ENCODE measurements at regions not wholly inside any gene's neighbourhood (a gene's known extent, or its start where the extent isn't known, plus 50 kb on each side); places are given as distances from the start of the nearest gene placed in this dataset.

- H3K27me3 Mint-ChIP-seq (ENCODE audit: low read depth in 2 of 2) = no peaks in the 10 kb centered on the region
- no peaks in the 10 kb centered on the region for H3K4me1 ChIP-seq (ENCODE audit: control insufficient read depth, insufficient read depth, low read length)
- H3K36me3 Mint-ChIP-seq = no peaks in the 10 kb centered on the region
- no peak overlapping the region for H3K27ac Mint-ChIP-seq
- no peak for ATAC-seq
- intact Hi-C loops (cut with micrococcal nuclease) = no loop called here
- no peak for DNase-seq
- H3K27me3 ChIP-seq (ENCODE audit: control insufficient read depth, insufficient read depth, low read length) = no peaks in the 10 kb centered on the region
- no peaks in the 10 kb centered on the region for H3K36me3 ChIP-seq (ENCODE audit: control insufficient read depth, insufficient read depth, low read length)
- TF ChIP-seq, protein P1, sequence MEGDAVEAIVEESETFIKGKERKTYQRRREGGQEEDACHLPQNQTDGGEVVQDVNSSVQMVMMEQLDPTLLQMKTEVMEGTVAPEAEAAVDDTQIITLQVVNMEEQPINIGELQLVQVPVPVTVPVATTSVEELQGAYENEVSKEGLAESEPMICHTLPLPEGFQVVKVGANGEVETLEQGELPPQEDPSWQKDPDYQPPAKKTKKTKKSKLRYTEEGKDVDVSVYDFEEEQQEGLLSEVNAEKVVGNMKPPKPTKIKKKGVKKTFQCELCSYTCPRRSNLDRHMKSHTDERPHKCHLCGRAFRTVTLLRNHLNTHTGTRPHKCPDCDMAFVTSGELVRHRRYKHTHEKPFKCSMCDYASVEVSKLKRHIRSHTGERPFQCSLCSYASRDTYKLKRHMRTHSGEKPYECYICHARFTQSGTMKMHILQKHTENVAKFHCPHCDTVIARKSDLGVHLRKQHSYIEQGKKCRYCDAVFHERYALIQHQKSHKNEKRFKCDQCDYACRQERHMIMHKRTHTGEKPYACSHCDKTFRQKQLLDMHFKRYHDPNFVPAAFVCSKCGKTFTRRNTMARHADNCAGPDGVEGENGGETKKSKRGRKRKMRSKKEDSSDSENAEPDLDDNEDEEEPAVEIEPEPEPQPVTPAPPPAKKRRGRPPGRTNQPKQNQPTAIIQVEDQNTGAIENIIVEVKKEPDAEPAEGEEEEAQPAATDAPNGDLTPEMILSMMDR (IDR thresholded peaks at IDR 0.05) = no peak
- H3K4me3 Mint-ChIP-seq = no peak overlapping the region
- no peak overlapping the region for H3K4me3 ChIP-seq (ENCODE audit: low read length)
- 80% methylated on average over 2 of the region's 3 CpGs for WGBS (ENCODE audit: insufficient coverage)
- H3K9me3 ChIP-seq (ENCODE audit: control insufficient read depth, insufficient read depth, low read length) = no peaks in the 10 kb centered on the region
- peaks cover 0 to 2% of the 10 kb centered on the region in 2 donors for H3K9me3 Mint-ChIP-seq
- no peaks in the 10 kb centered on the region for H3K4me1 Mint-ChIP-seq
- H3K27ac ChIP-seq (ENCODE audit: low read length) = no peak overlapping the region
These were observed 337.0 kb downstream of the PLK2 start for GRCh38 chr5:58122848-58123392.

DNA sequence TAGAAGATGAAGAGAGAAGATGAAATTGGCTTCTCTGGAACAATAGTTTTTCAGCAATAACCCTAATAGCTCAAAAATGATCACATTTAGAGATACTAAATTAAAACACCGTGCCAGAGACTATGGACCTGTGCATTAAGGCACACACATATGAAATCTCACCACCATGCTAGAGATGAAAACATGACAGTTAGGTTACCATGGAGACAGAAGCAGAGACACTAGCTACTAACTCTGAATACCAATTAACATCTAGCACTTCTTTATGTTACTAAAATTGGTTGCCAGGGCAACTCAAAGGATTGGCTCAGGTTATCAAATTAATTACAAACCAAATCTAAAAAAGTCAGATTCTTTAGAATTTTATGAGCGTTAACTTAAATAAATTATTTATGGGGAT is 337.7 kb downstream of the PLK2 start:
- no peak for DNase-seq
- intact Hi-C loops (cut with micrococcal nuclease) = no loop called here
- Histone ChIP-seq H3K27ac (ENCODE audit: low read length) (no peak overlapping the region), H3K9me3 (ENCODE audit: control insufficient read depth, insufficient read depth, low read length) (no peaks in the 10 kb centered on the region), H3K4me1 (ENCODE audit: control insufficient read depth, insufficient read depth, low read length) (no peaks in the 10 kb centered on the region), H3K4me3 (ENCODE audit: low read length) (no peak overlapping the region), H3K36me3 (ENCODE audit: control insufficient read depth, insufficient read depth, low read length) (no peaks in the 10 kb centered on the region), H3K27me3 (ENCODE audit: control insufficient read depth, insufficient read depth, low read length) (no peaks in the 10 kb centered on the region)
- TF ChIP-seq, protein P1 (IDR thresholded peaks at IDR 0.05) = no peak
- Mint-ChIP-seq H3K27ac (no peak overlapping the region), H3K4me1 (no peaks in the 10 kb centered on the region), H3K27me3 (ENCODE audit: low read depth in 2 of 2) (no peaks in the 10 kb centered on the region), H3K36me3 (no peaks in the 10 kb centered on the region), H3K9me3 (peaks cover 0 to 2% of the 10 kb centered on the region in 2 donors), H3K4me3 (no peak overlapping the region)
- 70% methylated on average over 1 of the region's 2 CpGs for WGBS (ENCODE audit: insufficient coverage)
- no peak for ATAC-seq

DNA sequence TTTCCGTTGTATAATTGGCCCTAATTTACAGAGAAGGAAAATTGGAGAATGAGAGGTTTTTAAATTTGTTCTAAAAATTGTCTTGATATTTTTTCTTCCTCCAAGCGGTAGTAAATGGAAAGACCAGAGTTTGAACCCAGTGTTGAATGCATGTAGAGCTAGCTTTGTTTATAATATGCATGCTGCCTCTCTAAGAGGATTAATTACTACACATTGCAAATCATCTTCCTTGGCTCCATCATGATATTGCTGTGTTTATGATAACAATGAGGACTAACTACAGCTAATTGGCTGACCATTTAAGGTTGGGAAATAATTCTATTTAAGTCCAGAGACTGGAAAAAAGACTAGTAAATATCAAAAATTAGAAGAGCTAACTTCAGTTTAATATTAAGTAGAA is 338.5 kb downstream of the PLK2 start:
- TF ChIP-seq, protein P1 (IDR thresholded peaks at IDR 0.05) = no peak
- intact Hi-C loops (cut with micrococcal nuclease) = no loop called here
- no peaks in the 10 kb centered on the region for H3K27me3 ChIP-seq (ENCODE audit: control insufficient read depth, insufficient read depth, low read length)
- no peak for DNase-seq
- WGBS (ENCODE audit: insufficient coverage) = 60% methylated on average over 1 of the region's 2 CpGs
- Mint-ChIP-seq H3K36me3 (no peaks in the 10 kb centered on the region), H3K4me3 (no peak overlapping the region), H3K9me3 (peaks cover 0 to 2% of the 10 kb centered on the region in 2 donors), H3K27me3 (ENCODE audit: low read depth in 2 of 2) (no peaks in the 10 kb centered on the region), H3K27ac (no peak overlapping the region), H3K4me1 (no peaks in the 10 kb centered on the region)
- no peak overlapping the region for H3K27ac ChIP-seq (ENCODE audit: low read length)
- H3K36me3 ChIP-seq (ENCODE audit: control insufficient read depth, insufficient read depth, low read length) = no peaks in the 10 kb centered on the region
- no peak overlapping the region for H3K4me3 ChIP-seq (ENCODE audit: low read length)
- no peaks in the 10 kb centered on the region for H3K9me3 ChIP-seq (ENCODE audit: control insufficient read depth, insufficient read depth, low read length)
- H3K4me1 ChIP-seq (ENCODE audit: control insufficient read depth, insufficient read depth, low read length) = no peaks in the 10 kb centered on the region
- ATAC-seq = no peak

DNA sequence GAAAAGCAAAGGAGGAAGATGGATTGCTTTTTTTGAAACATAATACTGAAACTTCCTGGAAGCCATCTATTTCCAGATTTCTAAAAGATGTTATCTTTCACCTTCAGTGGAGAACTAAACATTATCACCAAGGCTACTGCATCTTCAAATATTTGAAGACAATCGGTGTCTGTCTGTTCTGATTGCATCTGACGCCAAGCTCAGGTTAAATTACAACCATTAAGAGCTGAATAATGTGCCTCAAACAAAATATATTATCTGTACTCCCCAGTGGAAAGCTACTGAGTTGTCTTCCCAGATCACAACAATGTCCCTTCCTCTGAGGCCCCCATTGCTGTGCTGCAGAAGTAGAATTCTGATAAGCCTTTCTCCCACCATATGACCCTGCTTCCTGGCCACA is 342.3 kb downstream of the PLK2 start:
- 86% methylated on average over 2 of the region's 2 CpGs for WGBS (ENCODE audit: insufficient coverage)
- Histone ChIP-seq H3K27me3 (ENCODE audit: control insufficient read depth, insufficient read depth, low read length) (no peaks in the 10 kb centered on the region), H3K9me3 (ENCODE audit: control insufficient read depth, insufficient read depth, low read length) (no peaks in the 10 kb centered on the region), H3K4me3 (ENCODE audit: low read length) (no peak overlapping the region), H3K27ac (ENCODE audit: low read length) (no peak overlapping the region), H3K36me3 (ENCODE audit: control insufficient read depth, insufficient read depth, low read length) (no peaks in the 10 kb centered on the region), H3K4me1 (ENCODE audit: control insufficient read depth, insufficient read depth, low read length) (no peaks in the 10 kb centered on the region)
- Mint-ChIP-seq H3K4me1 (no peaks in the 10 kb centered on the region), H3K27ac (no peak overlapping the region), H3K9me3 (no peaks in the 10 kb centered on the region), H3K27me3 (ENCODE audit: low read depth in 2 of 2) (no peaks in the 10 kb centered on the region), H3K4me3 (no peak overlapping the region), H3K36me3 (no peaks in the 10 kb centered on the region)
- intact Hi-C loops (cut with micrococcal nuclease) = no loop called here
- ATAC-seq (no peak), DNase-seq (no peak)
- TF ChIP-seq, protein P1 (IDR thresholded peaks at IDR 0.05) = no peak
